OCI-LY7 (cell line): ENCODE measurements at regions not wholly inside any gene's neighbourhood (a gene's known extent, or its start where the extent isn't known, plus 50 kb on each side); places are given as distances from the start of the nearest gene placed in this dataset.

Experiments
- BruUV-seq: library from RNA; stranded (reverse); fragments of 400-500 nt; replicated peaks from 2 replicates; lab custom pipeline; 2021; lab: Mats Ljungman, UMichigan
- CTCF ChIA-PET: fragments of 300-600 bp; sonication (Branson Sonifier 250); formaldehyde crosslinking; loops from one replicate; lab custom pipeline; 2022; ENCODE audit warnings: antibody characterized with exemption; ENCODE audit not compliant: unreplicated experiment; lab: Charles Lee
- POLR2A ChIA-PET: fragments of 300-600 bp; sonication (Branson Sonifier 250); formaldehyde crosslinking; loops from one replicate; lab custom pipeline; 2022; ENCODE audit warnings: antibody characterized with exemption; lab: Charles Lee
- DNase-seq: peaks from one replicate; pipeline ENCODE4 v3.0.0-alpha.2; 2015; ENCODE audit warnings: low spot score
- H2AFZ ChIP-seq: fragments of 200-600 bp; sonication (generic), shearing (Covaris generic); 2 replicates; pipeline ENCODE4 v1.6.1; 2014; ENCODE audit warnings: mild to moderate bottlenecking, antibody characterized with exemption, low read length, moderate library complexity
- H3K27ac ChIP-seq: fragments of 200-600 bp; sonication (generic); 2 replicates; pipeline ENCODE4 v1.5.1; 2014; ENCODE audit warnings: mixed run types, low read depth, mild to moderate bottlenecking, moderate library complexity, low read length, inconsistent platforms; ENCODE audit not compliant: poor library complexity, severe bottlenecking
- H3K36me3 ChIP-seq: fragments of 200-600 bp; sonication (generic); 2 replicates; pipeline ENCODE4 v1.6.1; 2014; ENCODE audit warnings: mild to moderate bottlenecking, antibody characterized with exemption, low read length, moderate library complexity, mixed read lengths; ENCODE audit not compliant: insufficient read depth
- H3K4me1 ChIP-seq: fragments of 200-600 bp; sonication (generic); 2 replicates; pipeline ENCODE4 v1.5.1; 2014; ENCODE audit warnings: mild to moderate bottlenecking, low read length; ENCODE audit not compliant: insufficient read depth, poor library complexity, severe bottlenecking
- H3K4me2 ChIP-seq: fragments of 200-600 bp; sonication (generic); 2 replicates; pipeline ENCODE4 v1.6.1; 2014; ENCODE audit warnings: mild to moderate bottlenecking, low read length
- H3K4me3 ChIP-seq: fragments of 200-600 bp; sonication (generic); 2 replicates; pipeline ENCODE4 v1.5.1; 2014; ENCODE audit warnings: mild to moderate bottlenecking, low read depth, low read length; ENCODE audit not compliant: poor library complexity, severe bottlenecking
- H3K79me2 ChIP-seq: fragments of 200-600 bp; sonication (generic); 2 replicates; pipeline ENCODE4 v1.6.1; 2016; ENCODE audit warnings: low read depth, mild to moderate bottlenecking, low read length, moderate library complexity, mixed read lengths; ENCODE audit not compliant: insufficient read depth
- H3K9me2 ChIP-seq: fragments of 200-600 bp; sonication (generic); 2 replicates; pipeline ENCODE4 v1.6.1; 2016; ENCODE audit warnings: mild to moderate bottlenecking, low read length, mixed read lengths; ENCODE audit not compliant: insufficient read depth
- H3K9me3 ChIP-seq: fragments of 200-600 bp; sonication (generic); 2 replicates; pipeline ENCODE4 v1.6.1; 2014; ENCODE audit warnings: mild to moderate bottlenecking, mixed run types, low read length, mixed read lengths
- H4K20me1 ChIP-seq: fragments of 200-600 bp; sonication (generic); 2 replicates; pipeline ENCODE4 v1.6.1; 2014; ENCODE audit warnings: mild to moderate bottlenecking, antibody characterized with exemption, low read length, moderate library complexity, mixed read lengths; ENCODE audit not compliant: insufficient read depth
- EZH2phosphoT487 ChIP-seq: fragments of 200-600 bp; sonication (generic); IDR thresholded peaks from 2 replicates; pipeline ENCODE4 v1.6.1; 2018; ENCODE audit warnings: low read depth, borderline replicate concordance, mild to moderate bottlenecking, mixed run types, antibody characterized with exemption, low read length, moderate library complexity, mixed read lengths
- intact Hi-C: fragments of 100-400 bp; cut with micrococcal nuclease; formaldehyde crosslinking; loops from one replicate; pipeline ENCODE4 v1.10.0; 2022; ENCODE audit not compliant: unreplicated experiment
- TF ChIP-seq, protein P1 (sequence below): fragments of 200-600 bp; sonication (generic); conservative IDR thresholded peaks from 2 replicates; pipeline ENCODE4 v1.5.1; 2014; ENCODE audit warnings: mild to moderate bottlenecking, antibody characterized with exemption, low read length, moderate library complexity, mixed read lengths

DNA sequence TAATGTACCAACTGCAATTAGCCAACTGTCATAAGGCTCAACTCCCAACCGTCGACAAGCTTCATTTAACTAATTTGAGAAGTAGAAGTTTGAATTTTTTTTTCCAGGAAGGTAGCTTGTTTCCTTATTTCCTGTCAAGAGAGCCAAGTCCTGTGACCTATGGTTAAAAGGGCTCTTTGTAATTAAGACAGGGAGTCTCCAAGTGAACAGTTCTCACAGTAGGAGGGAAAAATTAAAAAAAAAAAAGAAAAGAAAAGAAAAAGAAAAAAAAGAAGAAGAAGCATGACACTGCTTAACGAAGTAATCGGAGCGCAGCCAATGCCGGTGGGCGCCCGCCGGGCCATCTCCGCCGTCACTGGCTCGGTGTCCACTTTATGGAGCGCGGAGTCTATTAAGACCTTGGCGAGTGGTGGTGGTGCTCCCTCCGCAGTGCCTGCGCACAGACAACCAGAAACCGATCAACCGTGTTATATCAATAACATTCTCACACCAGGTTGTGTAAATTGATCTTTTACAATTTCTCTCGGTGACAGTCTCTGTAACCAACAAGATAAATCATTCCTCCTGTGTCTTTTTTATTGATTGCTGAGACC, 197.2 kb upstream of the POU3F3 start:
- CTCF ChIA-PET: no interaction called here
- POLR2A ChIA-PET: interaction anchor here (0.7 kb wide), 1 partner anchor 57 kb away, joined by 3 read pairs; no protein-coding TSS in a partner anchor
- BruUV-seq: no TSS peak
- intact Hi-C loops: no loop called here
- H3K27ac ChIP-seq: no peak overlapping the region
- no peaks in the 10 kb centered on the region for H3K79me2 ChIP-seq
- no peaks in the 10 kb centered on the region for H3K36me3 ChIP-seq
- DNase-seq: no peak
- no peaks in the 10 kb centered on the region for H3K9me2 ChIP-seq
- no peaks in the 10 kb centered on the region for H4K20me1 ChIP-seq
- no peak overlapping the region for H3K4me3 ChIP-seq
- no peak overlapping the region for H2AFZ ChIP-seq
- no peaks in the 10 kb centered on the region for H3K9me3 ChIP-seq
- H3K4me2 ChIP-seq: no peak overlapping the region
- H3K4me1 ChIP-seq: no peaks in the 10 kb centered on the region
- no peak for TF ChIP-seq EZH2phosphoT487
- TF ChIP-seq, protein P1, sequence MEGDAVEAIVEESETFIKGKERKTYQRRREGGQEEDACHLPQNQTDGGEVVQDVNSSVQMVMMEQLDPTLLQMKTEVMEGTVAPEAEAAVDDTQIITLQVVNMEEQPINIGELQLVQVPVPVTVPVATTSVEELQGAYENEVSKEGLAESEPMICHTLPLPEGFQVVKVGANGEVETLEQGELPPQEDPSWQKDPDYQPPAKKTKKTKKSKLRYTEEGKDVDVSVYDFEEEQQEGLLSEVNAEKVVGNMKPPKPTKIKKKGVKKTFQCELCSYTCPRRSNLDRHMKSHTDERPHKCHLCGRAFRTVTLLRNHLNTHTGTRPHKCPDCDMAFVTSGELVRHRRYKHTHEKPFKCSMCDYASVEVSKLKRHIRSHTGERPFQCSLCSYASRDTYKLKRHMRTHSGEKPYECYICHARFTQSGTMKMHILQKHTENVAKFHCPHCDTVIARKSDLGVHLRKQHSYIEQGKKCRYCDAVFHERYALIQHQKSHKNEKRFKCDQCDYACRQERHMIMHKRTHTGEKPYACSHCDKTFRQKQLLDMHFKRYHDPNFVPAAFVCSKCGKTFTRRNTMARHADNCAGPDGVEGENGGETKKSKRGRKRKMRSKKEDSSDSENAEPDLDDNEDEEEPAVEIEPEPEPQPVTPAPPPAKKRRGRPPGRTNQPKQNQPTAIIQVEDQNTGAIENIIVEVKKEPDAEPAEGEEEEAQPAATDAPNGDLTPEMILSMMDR: no peak

DNA sequence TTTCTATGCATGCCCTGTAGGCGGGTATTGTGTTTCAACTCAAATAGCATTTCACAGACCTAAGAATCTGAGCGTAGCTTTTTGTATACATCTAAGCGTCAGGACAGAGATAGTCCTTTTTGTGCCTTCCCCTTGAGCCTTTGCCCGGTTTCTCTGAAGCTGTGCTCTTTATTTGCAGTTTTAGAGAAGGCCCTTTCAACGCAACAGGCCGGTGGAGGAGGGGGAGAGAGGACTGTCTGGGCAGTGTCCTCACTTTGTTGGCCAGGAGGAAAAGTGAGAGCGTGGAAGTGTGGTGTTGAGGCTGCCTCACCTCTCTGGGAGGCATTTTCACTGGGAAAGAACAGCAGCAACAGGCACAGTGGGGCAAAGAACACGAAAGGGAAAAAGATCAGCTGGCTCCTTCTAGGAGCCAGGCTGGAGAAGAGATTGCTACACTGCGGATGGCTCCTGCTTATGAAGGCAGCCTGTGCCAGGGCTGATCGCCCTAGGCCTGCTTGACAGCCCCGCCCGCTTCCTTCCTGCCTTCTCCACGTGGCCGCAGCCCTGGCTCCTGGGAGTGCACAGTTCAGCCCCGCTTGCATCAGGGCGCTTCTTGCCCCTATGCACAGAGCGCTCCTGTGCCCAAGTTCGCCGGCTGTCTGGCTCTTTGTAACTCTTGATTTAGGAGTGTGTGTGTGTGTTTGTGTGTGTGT, 195.6 kb upstream of the POU3F3 start:
- Histone ChIP-seq H3K4me1 (no peaks in the 10 kb centered on the region), H2AFZ (no peak overlapping the region), H3K79me2 (no peaks in the 10 kb centered on the region), H3K36me3 (no peaks in the 10 kb centered on the region), H3K4me3 (no peak overlapping the region), H3K4me2 (no peak overlapping the region), H3K9me2 (no peaks in the 10 kb centered on the region), H4K20me1 (no peaks in the 10 kb centered on the region), H3K27ac (no peak overlapping the region), H3K9me3 (no peaks in the 10 kb centered on the region)
- ChIA-PET CTCF (no interaction called here), POLR2A (no interaction called here)
- no peak for TF ChIP-seq EZH2phosphoT487
- TF ChIP-seq, protein P1: no peak
- peak; percentile 2 for DNase-seq
- no TSS peak for BruUV-seq
- intact Hi-C loops: no loop called here
